ENCODE measurements at regions not wholly inside any gene's neighbourhood (a gene's known extent, or its start where the extent isn't known, plus 50 kb on each side); places are given as distances from the start of the nearest gene placed in this dataset.

DNA sequence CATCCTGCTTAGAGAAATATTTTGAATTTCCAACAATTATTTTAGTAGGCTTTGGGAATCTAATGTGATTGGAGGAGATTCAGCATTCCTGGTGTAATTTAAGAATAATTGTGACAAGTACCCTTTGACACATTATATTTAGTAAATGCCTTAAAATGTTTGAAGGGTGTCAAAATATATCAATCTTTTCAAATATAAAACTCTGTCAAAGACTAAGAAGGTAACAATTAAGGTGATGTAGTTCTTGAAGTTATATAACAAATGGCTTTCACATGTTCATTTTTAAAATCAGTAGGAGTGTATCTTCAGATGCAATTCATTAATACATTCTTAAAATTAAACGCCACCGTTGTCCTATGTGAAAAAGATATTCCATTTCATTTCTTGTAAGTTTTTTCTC is 1977.1 kb upstream of the CDH9 start:
- no peaks in the 10 kb centered on the region for H3K27me3 ChIP-seq (ENCODE audit: control insufficient read depth, insufficient read depth, low read length)

DNA sequence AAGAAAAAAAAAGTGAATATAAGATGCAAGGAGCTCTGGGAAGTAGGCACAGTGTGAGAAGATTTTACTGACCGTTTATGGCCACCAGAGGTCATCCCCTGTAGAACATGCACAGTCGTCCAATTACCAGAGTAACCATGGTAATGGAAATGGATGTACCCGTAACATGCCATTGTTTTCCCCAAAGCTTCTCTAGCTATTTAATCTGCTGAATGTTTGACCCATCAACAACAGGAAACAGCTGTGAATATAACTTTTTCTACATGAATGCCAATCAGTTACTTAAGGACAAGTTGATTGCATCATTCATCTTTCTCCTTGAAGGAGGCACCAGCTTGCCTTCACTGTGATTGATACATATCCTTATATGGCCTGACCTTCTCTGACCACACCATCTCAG is 1967.0 kb upstream of the CDH9 start:
- Histone ChIP-seq H3K9me3 (ENCODE audit: control insufficient read depth, insufficient read depth, low read depth, low read length) (no peaks in the 10 kb centered on the region), H2AFZ (ENCODE audit: low read length) (no peak overlapping the region), H3K4me1 (ENCODE audit: control insufficient read depth, extremely low read depth, insufficient read depth, low read length) (no peaks in the 10 kb centered on the region), H4K20me1 (ENCODE audit: control insufficient read depth, extremely low read depth, insufficient read depth, low read length) (no peaks in the 10 kb centered on the region), H3K4me2 (ENCODE audit: extremely low read depth, insufficient read depth, low read length) (no peak overlapping the region), H3K27ac (ENCODE audit: insufficient read depth, low read length) (no peak overlapping the region), H3K36me3 (ENCODE audit: control insufficient read depth, insufficient read depth, low read length) (no peaks in the 10 kb centered on the region), H3K9ac (ENCODE audit: insufficient read depth, low read length) (no peak overlapping the region), H3K27me3 (ENCODE audit: control insufficient read depth, insufficient read depth, low read length) (no peaks in the 10 kb centered on the region), H3K4me3 (replicated peaks in 1 of 4; ENCODE audit: control extremely low read depth in 1 of 4, insufficient read depth in 1 of 4, low read depth in 3 of 4, low read length in 4 of 4) (no peak overlapping the region), H3K79me2 (ENCODE audit: control insufficient read depth, insufficient read depth, low read length) (no peaks in the 10 kb centered on the region)
- TF ChIP-seq, protein P1, sequence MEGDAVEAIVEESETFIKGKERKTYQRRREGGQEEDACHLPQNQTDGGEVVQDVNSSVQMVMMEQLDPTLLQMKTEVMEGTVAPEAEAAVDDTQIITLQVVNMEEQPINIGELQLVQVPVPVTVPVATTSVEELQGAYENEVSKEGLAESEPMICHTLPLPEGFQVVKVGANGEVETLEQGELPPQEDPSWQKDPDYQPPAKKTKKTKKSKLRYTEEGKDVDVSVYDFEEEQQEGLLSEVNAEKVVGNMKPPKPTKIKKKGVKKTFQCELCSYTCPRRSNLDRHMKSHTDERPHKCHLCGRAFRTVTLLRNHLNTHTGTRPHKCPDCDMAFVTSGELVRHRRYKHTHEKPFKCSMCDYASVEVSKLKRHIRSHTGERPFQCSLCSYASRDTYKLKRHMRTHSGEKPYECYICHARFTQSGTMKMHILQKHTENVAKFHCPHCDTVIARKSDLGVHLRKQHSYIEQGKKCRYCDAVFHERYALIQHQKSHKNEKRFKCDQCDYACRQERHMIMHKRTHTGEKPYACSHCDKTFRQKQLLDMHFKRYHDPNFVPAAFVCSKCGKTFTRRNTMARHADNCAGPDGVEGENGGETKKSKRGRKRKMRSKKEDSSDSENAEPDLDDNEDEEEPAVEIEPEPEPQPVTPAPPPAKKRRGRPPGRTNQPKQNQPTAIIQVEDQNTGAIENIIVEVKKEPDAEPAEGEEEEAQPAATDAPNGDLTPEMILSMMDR (conservative IDR thresholded peaks at IDR 0.05 in 1 of 2, IDR thresholded peaks at IDR 0.05 in 1 of 2; ENCODE audit: low read depth in 1 of 2, low read length in 2 of 2) = no peak
- no peak for TF ChIP-seq EZH2 (IDR thresholded peaks at IDR 0.05; ENCODE audit: low read length, missing control alignments)
- DNase-seq (ENCODE audit: low read depth in 2 of 2) = no peak

More for the DNA sequence above, 1977.1 kb upstream of the CDH9 start:
- H3K4me1 ChIP-seq (ENCODE audit: control insufficient read depth, extremely low read depth, insufficient read depth, low read length) = no peaks in the 10 kb centered on the region
- no peak overlapping the region for H3K4me3 ChIP-seq (replicated peaks in 1 of 4; ENCODE audit: control extremely low read depth in 1 of 4, insufficient read depth in 1 of 4, low read depth in 3 of 4, low read length in 4 of 4)
- no peak overlapping the region for H2AFZ ChIP-seq (ENCODE audit: low read length)
- no peak overlapping the region for H3K9ac ChIP-seq (ENCODE audit: insufficient read depth, low read length)
- DNase-seq (ENCODE audit: low read depth in 2 of 2) = no peak
- no peak overlapping the region for H3K4me2 ChIP-seq (ENCODE audit: extremely low read depth, insufficient read depth, low read length)
- H3K36me3 ChIP-seq (ENCODE audit: control insufficient read depth, insufficient read depth, low read length) = no peaks in the 10 kb centered on the region
- no peaks in the 10 kb centered on the region for H3K79me2 ChIP-seq (ENCODE audit: control insufficient read depth, insufficient read depth, low read length)
- no peaks in the 10 kb centered on the region for H3K9me3 ChIP-seq (ENCODE audit: control insufficient read depth, insufficient read depth, low read depth, low read length)
- TF ChIP-seq EZH2 (IDR thresholded peaks at IDR 0.05; ENCODE audit: low read length, missing control alignments) = no peak
- TF ChIP-seq, protein P1 (conservative IDR thresholded peaks at IDR 0.05 in 1 of 2, IDR thresholded peaks at IDR 0.05 in 1 of 2; ENCODE audit: low read depth in 1 of 2, low read length in 2 of 2) = no peak
- no peak overlapping the region for H3K27ac ChIP-seq (ENCODE audit: insufficient read depth, low read length)
- no peaks in the 10 kb centered on the region for H4K20me1 ChIP-seq (ENCODE audit: control insufficient read depth, extremely low read depth, insufficient read depth, low read length)

DNA sequence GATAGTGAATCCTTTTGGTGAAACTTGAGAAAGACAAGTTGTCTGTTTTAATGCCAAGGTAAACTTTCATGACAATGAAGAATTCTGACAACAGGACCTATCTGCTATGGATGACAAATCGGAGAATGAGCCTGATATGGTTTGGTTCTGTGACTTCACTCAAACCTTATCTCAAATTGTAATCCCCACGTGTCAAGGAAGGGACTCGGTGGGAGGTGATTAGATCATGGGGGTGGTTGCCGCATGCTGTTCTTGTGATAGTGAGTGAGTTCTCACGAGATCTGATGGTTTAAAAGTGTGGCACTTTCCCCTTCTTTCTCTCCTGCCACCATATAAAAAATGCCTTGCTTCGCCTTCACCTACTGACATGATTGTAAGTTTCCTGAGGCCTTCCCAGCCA is 1964.1 kb upstream of the CDH9 start:
- Histone ChIP-seq H3K36me3 (ENCODE audit: control insufficient read depth, insufficient read depth, low read length) (no peaks in the 10 kb centered on the region), H3K9me3 (ENCODE audit: control insufficient read depth, insufficient read depth, low read depth, low read length) (no peaks in the 10 kb centered on the region), H3K27me3 (ENCODE audit: control insufficient read depth, insufficient read depth, low read length) (no peaks in the 10 kb centered on the region), H3K9ac (ENCODE audit: insufficient read depth, low read length) (no peak overlapping the region), H3K79me2 (ENCODE audit: control insufficient read depth, insufficient read depth, low read length) (no peaks in the 10 kb centered on the region), H4K20me1 (ENCODE audit: control insufficient read depth, extremely low read depth, insufficient read depth, low read length) (no peaks in the 10 kb centered on the region), H3K4me1 (ENCODE audit: control insufficient read depth, extremely low read depth, insufficient read depth, low read length) (no peaks in the 10 kb centered on the region), H3K4me3 (replicated peaks in 1 of 4; ENCODE audit: control extremely low read depth in 1 of 4, insufficient read depth in 1 of 4, low read depth in 3 of 4, low read length in 4 of 4) (no peak overlapping the region), H3K4me2 (ENCODE audit: extremely low read depth, insufficient read depth, low read length) (no peak overlapping the region), H2AFZ (ENCODE audit: low read length) (no peak overlapping the region), H3K27ac (ENCODE audit: insufficient read depth, low read length) (no peak overlapping the region)
- DNase-seq (ENCODE audit: low read depth in 2 of 2) = no peak
- TF ChIP-seq, protein P1 (conservative IDR thresholded peaks at IDR 0.05 in 1 of 2, IDR thresholded peaks at IDR 0.05 in 1 of 2; ENCODE audit: low read depth in 1 of 2, low read length in 2 of 2) = no peak
- TF ChIP-seq EZH2 (IDR thresholded peaks at IDR 0.05; ENCODE audit: low read length, missing control alignments) = no peak

All from fibroblast of lung (primary cell).